KBM-7 (cell line): ENCODE measurements at regions not wholly inside any gene's neighbourhood (a gene's known extent, or its start where the extent isn't known, plus 50 kb on each side); places are given as distances from the start of the nearest gene placed in this dataset.
"Not testable (repeated sequence)": the region's sequence is repeated elsewhere in the genome, so short reads cannot be mapped to it uniquely, and the experiment has no call there.

Experiments
- DNase-seq: peaks from one replicate; pipeline ENCODE4 v3.0.0-alpha.2; 2015
- in situ Hi-C: fragments of 300-500 bp; cut with MboI; formaldehyde crosslinking; loops from 2 replicates; pipeline ENCODE4 v1.14.3; 2020; ENCODE audit warnings: low sequenced_read_pairs, low pct_unique_long_range_greater_than_20kb, mixed read lengths

DNA sequence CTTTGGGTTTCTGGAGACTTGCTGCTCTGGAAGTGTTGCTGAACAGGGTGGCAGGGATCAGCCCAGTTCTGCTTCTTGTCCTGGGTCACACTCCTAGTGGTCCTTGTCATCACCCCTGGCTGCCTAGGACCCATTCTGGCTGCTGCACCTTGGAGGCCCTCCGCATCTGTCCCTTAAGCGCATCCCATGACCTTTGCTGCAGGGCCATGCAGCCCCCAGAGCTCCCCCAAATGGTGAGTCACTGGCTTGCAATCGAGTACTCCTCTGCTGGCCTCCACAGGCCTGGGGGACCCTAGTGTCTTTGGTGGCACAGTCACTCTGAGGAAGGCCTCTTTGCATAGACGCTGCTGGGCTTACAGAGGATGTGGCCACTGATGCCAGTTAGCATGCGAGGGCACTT lies 188.5 kb downstream of the ASB1 start:
- DNase-seq = no peak
- in situ Hi-C loops = no loop called here

DNA sequence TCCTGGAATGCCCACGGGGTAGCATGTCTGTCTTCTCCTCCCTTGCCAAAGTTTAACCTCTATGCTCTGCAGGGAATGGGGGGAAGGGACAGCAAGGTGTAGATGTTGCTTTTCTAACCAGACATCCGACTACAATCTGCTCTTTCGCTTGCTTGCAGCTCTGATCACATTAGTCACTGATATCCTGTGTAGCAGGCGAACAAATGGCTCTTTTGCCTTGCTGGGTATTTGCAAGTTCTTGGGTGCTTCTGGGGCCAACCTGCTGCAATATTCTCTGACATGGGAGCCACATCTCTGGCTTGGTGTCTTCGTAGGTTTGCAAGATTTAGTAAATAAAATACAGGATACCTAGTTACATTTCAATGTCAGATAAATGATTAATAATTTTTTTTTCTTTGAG lies 190.0 kb downstream of the ASB1 start:
- no peak for DNase-seq
- in situ Hi-C loops = no loop called here

DNA sequence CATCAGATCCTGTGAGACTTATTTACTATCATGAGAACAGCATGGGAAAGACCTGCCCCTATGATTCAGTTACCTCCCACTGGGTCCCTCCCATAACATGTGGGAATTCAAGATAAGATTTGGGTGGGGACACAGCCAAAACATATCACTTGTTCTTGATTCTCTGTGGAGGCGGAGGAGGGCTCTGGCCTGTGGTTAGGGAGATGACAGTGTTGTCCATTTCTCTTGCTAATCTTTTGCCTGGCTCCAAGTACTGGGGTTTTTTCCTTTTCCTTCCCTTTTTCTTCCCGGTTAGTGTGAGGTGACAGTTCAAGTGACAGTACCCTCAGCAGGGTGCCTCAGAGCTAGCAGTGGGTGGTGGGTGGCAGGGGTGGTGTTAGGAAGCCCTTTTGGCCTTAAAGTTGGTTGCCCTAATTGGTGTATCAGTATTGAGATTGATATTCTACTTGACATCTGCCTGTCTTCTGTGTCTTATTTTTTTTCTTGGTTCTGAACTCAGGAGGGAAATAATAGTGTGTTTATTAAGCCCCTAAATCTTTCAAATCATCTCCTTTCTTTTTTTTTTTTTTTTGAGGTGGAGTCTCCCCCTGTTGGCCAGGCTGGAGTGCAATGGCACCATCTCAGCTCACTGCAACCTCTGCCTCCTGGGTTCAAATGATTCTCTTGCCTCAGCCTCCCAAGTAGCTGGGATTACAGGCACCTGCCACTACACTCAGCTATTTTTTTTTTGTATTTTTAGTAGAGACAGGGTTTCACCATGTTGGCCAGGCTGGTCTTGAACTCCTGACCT lies 192.0 kb downstream of the ASB1 start:
- in situ Hi-C loops = not testable (repeated sequence)

DNA sequence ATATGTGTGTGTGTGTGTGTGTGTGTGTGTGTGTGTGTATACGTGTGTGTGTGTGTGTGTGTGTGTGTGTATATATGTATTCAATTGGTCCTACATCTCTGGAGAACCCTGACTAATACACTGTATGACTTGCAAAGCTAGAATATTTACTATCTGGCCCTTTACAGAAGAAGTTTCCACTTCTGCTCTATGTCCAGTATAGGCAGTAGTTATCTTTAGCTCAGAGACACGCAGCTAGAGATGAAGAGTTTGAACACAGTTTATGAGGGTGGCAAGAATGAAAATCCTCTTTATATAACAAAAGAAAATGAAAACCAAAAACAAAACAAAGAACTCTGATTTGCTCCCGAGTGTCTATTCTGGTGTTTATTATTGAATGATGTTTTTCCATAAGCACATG lies 201.2 kb downstream of the ASB1 start:
- in situ Hi-C loops = no loop called here
- no peak for DNase-seq

More for the DNA sequence above, 192.0 kb downstream of the ASB1 start:
- peak; percentile 41 for DNase-seq

DNA sequence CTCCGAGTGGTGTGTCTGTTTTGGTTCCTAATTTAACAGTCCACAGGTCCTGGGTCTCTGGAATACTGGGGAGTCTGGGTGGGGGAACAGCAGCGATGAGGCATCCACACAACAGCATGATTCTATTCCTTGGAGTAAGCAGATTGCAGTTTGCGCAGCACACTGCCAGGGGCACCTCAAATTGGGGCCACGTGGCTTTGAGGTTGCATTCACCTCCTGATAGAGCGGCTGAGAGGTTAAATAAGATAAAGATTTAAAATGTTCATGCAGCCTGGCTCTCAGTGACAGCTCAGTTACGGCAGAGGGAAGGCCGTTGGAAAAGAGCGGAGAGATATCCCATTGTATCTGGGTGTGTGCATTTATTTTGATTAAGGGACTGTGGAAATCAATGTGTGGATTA lies 202.3 kb downstream of the ASB1 start:
- DNase-seq = no peak
- in situ Hi-C loops = no loop called here

DNA sequence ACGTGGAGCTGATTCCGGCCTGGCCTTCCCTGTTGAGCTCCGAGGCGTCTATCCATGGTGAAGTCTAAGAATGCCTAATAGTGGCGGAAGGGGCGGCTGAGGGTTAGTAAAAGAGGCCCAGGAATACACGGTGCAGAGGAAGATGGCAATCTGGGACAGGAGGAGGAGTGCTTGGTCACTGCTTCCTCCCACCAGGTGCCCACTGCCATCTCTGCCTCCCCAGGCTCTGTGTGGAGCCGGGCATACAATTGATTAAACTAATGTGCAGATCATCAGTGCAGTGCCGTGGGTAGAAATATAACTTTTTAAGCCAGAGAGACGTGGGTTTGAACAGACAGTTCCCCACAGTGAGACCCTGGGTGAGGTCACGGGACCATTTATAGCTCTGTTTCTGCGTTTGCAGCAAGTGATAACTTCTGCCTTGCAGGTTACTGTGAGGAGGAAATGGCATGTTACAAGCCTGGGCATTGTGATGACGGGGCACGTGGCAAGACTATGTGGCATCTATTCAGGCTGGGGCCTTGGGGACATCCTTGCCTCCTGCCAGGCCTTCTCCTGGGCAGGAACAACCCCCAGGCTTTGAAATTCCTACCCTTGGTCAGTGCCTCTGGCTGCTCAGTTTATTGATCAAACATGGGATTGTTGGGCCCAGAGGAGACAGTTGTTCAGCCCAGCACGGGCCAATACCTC lies 204.9 kb downstream of the ASB1 start:
- in situ Hi-C loops = no loop called here
- no peak for DNase-seq

DNA sequence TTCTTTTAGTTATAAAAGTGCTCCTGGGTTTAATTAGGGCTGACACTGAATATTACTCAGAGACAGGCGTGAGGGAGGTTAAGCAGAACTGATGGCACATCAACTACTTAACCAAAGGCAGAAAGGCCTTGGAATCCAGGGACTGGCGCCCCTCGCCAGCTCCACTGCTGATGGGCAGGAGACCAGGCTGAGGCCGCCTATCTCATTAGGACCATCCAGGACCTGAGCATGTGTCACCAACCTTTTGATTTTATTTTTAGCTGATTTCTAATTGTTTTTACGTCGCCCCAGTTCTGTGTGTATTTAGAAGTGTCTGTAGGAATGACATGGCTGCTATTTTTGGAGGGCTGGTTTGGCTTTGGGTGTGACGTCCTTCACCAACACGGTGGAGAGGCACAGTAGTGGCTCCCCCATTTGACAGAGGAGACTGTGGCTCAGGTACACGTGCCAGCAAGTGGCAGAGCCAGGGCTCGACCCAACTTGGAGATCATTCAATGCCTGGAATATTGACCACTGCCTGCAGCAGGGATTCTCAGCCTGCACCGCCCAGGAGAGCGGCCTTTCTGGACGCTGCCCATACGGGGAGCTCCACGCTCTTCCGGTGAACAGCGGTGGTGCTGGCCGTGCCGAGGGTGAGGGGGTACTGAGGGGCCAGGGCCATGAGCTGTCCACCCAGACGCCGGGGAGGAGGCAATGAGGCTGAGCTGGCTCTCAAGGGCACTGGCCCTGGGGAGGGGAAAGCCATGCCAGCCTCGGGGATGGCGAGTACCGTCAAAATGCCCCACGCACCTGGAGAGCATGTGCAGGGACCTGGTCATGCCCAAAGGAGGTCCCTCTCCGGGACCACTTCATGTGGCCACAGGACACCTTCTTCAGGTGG lies 205.7 kb downstream of the ASB1 start:
- DNase-seq = no peak
- in situ Hi-C loops = no loop called here

DNA sequence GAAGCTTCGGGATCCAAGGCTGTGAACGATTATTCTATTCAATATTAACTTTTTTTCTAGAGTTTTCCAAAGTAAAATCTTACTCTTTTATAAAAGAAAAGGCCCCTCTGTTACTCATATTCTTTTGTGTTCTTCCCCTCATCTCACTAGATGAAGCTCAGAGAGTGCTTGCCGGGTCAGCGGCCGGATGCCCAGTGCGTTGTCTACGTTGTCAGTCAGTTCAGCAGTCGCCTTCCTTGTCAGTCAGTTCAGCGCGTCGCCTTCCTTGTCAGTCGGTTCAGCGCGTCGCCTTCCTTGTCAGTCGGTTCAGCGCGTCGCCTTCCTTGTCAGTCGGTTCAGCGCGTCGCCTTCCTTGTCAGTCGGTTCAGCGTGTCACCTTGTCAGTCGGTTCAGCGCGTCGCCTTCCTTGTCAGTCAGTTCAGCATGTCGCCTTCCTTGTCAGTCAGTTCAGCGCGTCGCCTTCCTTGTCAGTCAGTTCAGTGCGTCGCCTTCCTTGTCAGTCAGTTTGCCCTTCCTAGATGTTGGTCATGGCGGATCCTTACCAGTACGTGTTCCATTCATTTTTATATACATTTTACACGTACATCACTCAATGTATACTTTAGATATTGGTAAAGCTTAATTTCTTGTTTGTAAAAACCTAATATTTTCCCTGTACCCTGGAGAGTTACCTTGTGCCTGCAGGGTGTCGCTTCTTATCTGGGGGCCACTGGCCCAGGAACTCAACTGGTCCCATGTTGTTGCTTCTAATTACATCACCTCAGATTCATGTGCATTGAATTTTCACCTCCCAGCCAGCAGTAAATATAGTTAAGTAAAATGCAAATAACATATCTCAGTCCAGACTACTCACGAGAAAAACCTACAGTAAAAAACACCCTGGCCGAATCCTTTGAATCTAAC lies 206.9 kb downstream of the ASB1 start:
- DNase-seq = no peak
- in situ Hi-C loops = no loop called here

DNA sequence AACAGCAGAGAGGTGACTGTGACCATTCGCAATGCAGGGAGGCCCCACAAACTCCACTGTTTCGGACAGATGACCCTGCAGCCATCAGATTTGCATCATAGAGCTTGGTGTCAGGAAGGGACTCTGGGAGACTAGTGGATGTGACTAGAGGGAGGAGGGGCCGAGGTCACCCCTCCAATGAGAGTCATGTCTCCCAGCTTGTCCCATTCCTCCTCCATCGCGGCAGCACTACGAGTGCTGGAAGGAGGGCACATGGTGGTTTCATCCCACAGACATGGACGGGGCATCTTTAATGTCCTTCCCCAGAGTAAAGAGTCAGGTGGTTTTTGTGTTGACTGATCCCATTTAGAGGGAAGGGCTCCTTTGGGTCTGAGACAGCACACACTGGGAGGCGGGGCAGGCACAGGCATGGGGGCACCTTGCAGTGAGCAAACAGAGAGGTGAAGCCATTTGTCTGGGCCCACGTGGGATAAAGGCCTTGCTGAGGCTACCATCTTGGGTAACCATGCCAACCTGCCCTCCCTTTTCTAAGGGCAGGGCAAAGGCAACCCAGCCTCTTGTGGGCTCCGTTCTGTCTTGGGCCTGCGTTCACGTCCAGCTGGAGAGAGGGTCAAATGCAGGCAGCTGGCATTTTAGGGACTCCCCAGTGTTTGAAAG lies 208.1 kb downstream of the ASB1 start:
- no peak for DNase-seq
- in situ Hi-C loops = no loop called here

DNA sequence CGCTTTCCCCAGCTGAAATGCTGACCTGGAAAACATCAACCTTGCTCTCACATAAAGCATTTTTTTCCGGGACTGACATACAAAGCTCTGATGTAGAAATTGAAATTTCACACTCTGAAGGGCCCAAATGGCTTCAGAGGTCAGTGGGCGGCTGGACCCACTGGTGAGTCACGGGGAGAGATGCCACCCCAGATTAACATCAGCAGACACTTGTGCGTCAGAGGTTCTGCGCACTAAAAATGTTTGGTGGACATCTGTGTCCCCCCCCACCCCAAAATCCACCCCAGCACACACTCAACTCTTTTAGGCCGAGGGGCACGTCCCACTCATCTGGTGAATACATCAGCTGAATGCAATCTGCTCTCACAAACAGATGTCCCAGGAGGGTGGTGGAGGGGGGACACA lies 208.9 kb downstream of the ASB1 start:
- in situ Hi-C loops = no loop called here
- DNase-seq = no peak

DNA sequence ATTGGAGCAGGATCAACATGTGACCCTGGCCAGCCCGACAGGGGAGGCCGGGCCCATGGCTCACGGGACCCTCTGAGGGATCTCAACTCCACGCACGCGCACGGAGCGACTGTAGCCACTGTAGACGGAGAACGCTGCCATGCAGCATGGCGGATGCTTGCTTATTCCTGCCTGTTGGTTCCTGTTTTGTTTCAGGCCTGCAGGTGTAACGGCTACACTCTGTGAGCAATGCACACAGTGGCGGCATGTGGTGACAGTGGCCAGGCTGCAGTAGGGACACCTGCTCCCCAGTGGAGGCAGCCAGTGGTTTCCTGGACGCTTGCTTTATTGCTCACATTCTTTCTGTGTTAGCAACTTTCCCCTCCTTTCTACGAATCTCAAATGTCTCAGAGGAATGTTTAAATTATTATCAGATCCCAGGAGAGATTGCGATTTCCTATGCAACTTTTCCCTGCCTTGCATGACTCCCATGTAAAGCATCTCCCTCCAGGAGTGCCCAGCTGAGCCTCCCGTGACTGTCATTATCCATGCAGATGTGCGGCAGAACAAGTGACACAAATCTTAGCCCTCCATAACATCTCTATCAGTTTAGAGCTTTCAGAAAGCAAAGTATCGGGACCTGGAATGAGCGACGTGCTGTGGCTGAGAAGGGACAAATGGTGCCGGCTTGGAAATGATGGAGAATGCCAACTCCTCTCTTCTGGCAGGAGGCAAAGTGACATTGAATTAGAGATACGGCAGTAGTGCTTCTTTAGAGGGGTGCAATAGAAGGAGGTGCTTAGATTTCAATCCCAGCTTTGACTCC lies 209.7 kb downstream of the ASB1 start:
- no peak for DNase-seq
- in situ Hi-C loops = no loop called here

DNA sequence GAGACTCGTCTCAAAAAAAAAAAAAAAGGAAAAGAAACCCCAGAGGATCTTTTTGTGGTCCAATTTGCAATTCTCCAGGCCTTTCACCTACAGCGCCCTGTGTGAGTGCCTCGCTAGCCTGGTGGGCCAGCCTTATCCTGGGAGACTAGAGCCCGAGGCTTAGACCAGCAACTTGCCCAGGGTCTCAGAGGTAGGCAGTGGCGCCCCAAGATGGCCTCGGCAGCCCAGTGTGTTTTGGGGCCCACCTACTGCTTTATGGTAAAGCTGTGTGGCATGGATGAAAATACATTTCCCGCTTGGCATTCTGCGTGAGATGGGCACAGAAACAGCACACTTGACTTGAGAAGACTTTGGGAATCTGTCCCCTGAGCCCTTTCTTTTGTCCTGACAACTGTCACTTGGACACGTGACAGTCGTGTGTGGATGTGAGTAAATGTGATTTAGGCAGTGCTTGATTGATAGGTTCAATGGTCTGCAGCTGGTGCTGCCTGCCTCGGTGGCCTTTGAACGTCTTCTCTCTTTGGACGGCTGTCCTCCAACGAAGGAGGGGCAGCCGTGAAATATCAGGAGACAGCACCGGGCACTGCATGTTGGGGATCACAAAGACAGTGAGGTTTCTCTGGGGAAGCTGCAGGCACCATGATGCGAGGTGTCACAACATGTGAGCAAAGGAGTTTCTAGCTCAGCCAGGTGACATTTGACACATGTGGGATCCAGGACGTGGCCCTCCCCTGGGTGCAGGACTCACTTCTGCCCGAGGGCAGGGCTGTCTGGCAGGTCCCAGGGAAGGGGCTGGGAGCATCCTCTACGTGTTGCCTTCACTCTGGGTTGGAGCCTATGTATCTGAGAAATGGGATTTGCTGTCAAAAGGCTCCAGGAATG lies 209.5 kb upstream of the TWIST2 start:
- in situ Hi-C loops = no loop called here
- DNase-seq = no peak

DNA sequence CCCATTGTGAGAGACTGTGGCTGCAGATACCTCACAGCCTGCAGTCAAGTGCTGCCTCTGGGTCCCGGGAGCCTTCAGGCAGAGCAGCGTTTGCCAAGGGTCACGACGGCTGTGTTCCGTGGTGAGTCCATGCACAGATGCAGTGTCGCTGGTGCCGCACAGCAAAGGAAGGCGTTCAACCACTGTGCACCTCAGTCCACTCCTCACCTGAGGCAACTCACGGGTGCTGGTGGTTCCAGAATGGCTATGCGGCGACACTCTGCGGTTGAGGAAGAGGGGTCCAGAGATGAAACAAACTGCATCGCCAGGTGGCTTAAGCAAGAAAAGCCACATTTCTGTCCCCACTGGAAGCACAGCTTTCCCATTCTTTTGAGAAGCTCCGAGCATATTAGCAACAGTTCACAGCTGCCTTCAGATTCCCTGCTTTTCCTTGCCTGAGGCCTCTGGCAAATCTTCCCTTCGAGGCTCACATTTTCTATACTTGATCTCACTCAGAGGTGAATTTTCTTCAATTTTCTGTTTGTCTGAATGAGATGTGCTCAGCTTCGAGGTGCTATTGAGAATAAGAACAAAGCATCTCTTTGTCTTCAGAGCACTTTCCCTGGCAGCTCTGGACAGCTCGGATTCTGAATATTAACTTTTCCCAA lies 208.8 kb upstream of the TWIST2 start:
- no peak for DNase-seq
- in situ Hi-C loops = no loop called here

DNA sequence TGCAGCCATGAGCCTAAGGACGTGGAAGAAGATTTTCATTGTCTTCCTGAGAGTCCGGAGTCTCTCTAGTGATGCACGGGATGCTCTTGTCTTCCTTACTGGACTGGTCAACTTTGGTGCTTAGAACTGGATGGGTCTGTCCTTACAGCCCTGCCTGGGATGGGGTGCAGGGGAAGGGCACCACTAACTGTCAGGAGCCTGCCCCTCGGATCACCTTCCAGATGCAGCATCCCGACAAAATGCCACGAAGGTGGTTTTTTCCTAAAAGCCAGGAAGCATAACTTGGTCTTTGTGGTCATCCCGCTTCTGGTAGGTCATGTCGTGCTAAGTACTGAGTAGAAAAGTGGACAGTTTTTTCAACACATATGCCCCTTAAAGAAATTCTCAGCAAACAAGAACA lies 207.4 kb upstream of the TWIST2 start:
- in situ Hi-C loops = no loop called here
- no peak for DNase-seq

DNA sequence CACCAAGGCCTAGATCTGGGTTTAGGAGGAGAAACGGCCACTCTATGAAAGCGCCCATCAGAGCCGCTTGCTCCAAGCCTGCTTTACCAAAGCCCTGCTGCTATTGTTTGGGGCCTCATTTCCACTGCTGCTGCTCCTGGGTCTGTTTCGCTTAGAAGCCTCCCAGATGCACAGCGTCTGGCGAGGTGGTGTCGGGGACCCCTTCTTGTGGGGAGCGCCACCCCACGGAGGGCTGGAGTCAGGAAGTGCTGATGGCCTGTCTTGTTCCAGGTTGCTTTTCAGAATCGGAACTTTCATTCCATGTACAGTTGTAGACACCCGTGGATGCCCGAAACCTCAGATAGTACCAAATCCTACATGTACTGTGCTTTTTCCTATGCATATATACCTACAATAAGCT lies 204.9 kb upstream of the TWIST2 start:
- in situ Hi-C loops = no loop called here

DNA sequence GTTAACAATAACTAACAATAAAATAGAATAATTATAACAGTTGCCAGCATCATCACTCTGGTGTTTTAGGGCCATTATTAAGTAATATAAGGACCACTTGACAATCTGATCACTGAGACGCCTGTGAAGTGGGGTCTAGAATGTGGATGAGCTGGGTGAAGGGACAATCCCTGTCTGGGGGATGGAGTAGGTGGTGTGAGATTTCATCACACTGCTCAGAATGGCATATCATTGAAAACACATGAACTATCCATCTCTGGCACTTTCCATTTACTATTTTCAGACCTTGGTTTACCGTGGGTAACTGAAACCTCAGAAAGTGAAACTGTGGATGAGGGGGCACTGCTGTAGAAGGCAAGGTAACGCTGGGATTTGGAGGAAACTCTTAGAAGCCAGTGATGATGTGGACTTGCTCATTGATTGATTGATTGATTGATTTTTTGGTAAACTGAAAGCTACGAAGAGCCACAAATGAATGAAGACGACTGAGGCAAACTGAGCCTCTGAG lies 204.4 kb upstream of the TWIST2 start:
- in situ Hi-C loops = no loop called here
- DNase-seq = no peak

More for the DNA sequence above, 204.9 kb upstream of the TWIST2 start:
- DNase-seq = no peak
